ENCODE measurements at regions not wholly inside any gene's neighbourhood (a gene's known extent, or its start where the extent isn't known, plus 50 kb on each side); places are given as distances from the start of the nearest gene placed in this dataset.

- H3K27me3 ChIP-seq (ENCODE audit: insufficient read depth, poor library complexity, severe bottlenecking): no peaks in the 10 kb centered on the region
- H3K4me3 ChIP-seq (replicated peaks; ENCODE audit: insufficient read depth, low read length): no peak overlapping the region
- TF ChIP-seq GABPA (IDR thresholded peaks at IDR 0.05; ENCODE audit: low read depth) (no peak), SPI1 (IDR thresholded peaks at IDR 0.05; ENCODE audit: borderline replicate concordance, low read depth) (no peak), POLR2AphosphoS5 (IDR thresholded peaks at IDR 0.05; ENCODE audit: low read depth) (no peak), CTCF (IDR thresholded peaks at IDR 0.05; ENCODE audit: insufficient read depth, low read length) (no peak), REST (IDR thresholded peaks at IDR 0.05; ENCODE audit: insufficient replicate concordance, low read depth) (no peak)
- DNase-seq (ENCODE audit: low read depth in 1 of 2, low spot score in 1 of 2): no peak
- no peak overlapping the region for H3K27ac ChIP-seq (replicated peaks)
These were observed 216.3 kb upstream of the FAM78B start for GRCh38 chr1:166383137-166383536.

GRCh38 chr1:166383635-166384346 is 217.0 kb upstream of the FAM78B start:
- H3K27me3 ChIP-seq (ENCODE audit: insufficient read depth, poor library complexity, severe bottlenecking): no peaks in the 10 kb centered on the region
- TF ChIP-seq CTCF (IDR thresholded peaks at IDR 0.05; ENCODE audit: insufficient read depth, low read length): no peak
- no peak for TF ChIP-seq SPI1 (IDR thresholded peaks at IDR 0.05; ENCODE audit: borderline replicate concordance, low read depth)
- no peak for TF ChIP-seq REST (IDR thresholded peaks at IDR 0.05; ENCODE audit: insufficient replicate concordance, low read depth)
- no peak overlapping the region for H3K4me3 ChIP-seq (replicated peaks; ENCODE audit: insufficient read depth, low read length)

GRCh38 chr1:166384948-166385347 is 218.1 kb upstream of the FAM78B start:
- Histone ChIP-seq H3K4me3 (replicated peaks; ENCODE audit: insufficient read depth, low read length) (no peak overlapping the region), H3K27me3 (ENCODE audit: insufficient read depth, poor library complexity, severe bottlenecking) (no peaks in the 10 kb centered on the region), H3K27ac (replicated peaks) (no peak overlapping the region)
- no peak for DNase-seq (ENCODE audit: low read depth in 1 of 2, low spot score in 1 of 2)
- TF ChIP-seq CTCF (IDR thresholded peaks at IDR 0.05; ENCODE audit: insufficient read depth, low read length) (no peak), GABPA (IDR thresholded peaks at IDR 0.05; ENCODE audit: low read depth) (no peak), SPI1 (IDR thresholded peaks at IDR 0.05; ENCODE audit: borderline replicate concordance, low read depth) (no peak), REST (IDR thresholded peaks at IDR 0.05; ENCODE audit: insufficient replicate concordance, low read depth) (no peak), POLR2AphosphoS5 (IDR thresholded peaks at IDR 0.05; ENCODE audit: low read depth) (no peak)

More at GRCh38 chr1:166383635-166384346, 217.0 kb upstream of the FAM78B start:
- no peak overlapping the region for H3K27ac ChIP-seq (replicated peaks)
- DNase-seq (ENCODE audit: low read depth in 1 of 2, low spot score in 1 of 2): no peak
